Choroid plexus epithelial cell (primary cell): ENCODE measurements at regions not wholly inside any gene's neighbourhood (a gene's known extent, or its start where the extent isn't known, plus 50 kb on each side); places are given as distances from the start of the nearest gene placed in this dataset.

ENCODE experiments used
- DNase-seq: peaks from one replicate; pipeline ENCODE4 v3.0.0-alpha.2; 2010; ENCODE audit warnings: low read depth
- H3K4me3 ChIP-seq: 2 replicates; pipeline ENCODE4 v1.5.1; 2011; ENCODE audit warnings: low read depth, mild to moderate bottlenecking, control low read depth, low read length, moderate library complexity
- CTCF ChIP-seq: conservative IDR thresholded peaks from 2 replicates; pipeline ENCODE4 v1.5.1; 2011; ENCODE audit warnings: low read depth, mild to moderate bottlenecking, control low read depth, inconsistent platforms, low read length, moderate library complexity

- H3K4me3 ChIP-seq, result no peak overlapping the region
- TF ChIP-seq CTCF, result no peak
Measured at GRCh38 chr12:13897811-13898210, 83.6 kb downstream of the GRIN2B start.

GRCh38 chr12:13896063-13896626 is 85.3 kb downstream of the GRIN2B start:
- no peak for TF ChIP-seq CTCF
- no peak for DNase-seq
- H3K4me3 ChIP-seq, result no peak overlapping the region

More at GRCh38 chr12:13897811-13898210, 83.6 kb downstream of the GRIN2B start:
- DNase-seq, result no peak

- TF ChIP-seq CTCF, result no peak
- no peak overlapping the region for H3K4me3 ChIP-seq
- no peak for DNase-seq
Measured at GRCh38 chr12:13891902-13892301, 89.5 kb downstream of the GRIN2B start.

DNA sequence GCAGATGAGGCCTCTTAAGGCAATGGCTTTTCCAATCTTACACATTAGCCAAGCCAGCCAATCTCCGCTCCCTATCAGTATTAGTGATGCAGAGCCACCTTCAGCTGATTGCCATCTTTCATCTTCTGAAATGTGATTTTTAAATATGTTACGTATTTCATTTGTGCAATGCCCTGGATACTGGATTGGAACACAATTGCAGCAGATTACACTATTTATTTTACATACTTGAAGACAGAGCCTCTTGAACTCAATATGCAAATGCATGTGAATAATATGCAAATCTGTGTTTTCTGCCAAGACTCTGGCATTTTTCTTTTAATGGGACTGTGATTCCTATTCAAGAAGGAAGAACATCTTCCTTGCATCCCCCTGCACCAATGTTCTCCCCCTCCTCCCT is 90.5 kb downstream of the GRIN2B start:
- no peak for TF ChIP-seq CTCF
- no peak overlapping the region for H3K4me3 ChIP-seq
- no peak for DNase-seq

- TF ChIP-seq CTCF, result no peak
- DNase-seq, result no peak
- H3K4me3 ChIP-seq, result no peak overlapping the region
Measured at GRCh38 chr12:13887779-13888388, 93.5 kb downstream of the GRIN2B start.

- no peak for TF ChIP-seq CTCF
- no peak overlapping the region for H3K4me3 ChIP-seq
- no peak for DNase-seq
Measured at GRCh38 chr12:13882176-13882575, 99.2 kb downstream of the GRIN2B start.

DNA sequence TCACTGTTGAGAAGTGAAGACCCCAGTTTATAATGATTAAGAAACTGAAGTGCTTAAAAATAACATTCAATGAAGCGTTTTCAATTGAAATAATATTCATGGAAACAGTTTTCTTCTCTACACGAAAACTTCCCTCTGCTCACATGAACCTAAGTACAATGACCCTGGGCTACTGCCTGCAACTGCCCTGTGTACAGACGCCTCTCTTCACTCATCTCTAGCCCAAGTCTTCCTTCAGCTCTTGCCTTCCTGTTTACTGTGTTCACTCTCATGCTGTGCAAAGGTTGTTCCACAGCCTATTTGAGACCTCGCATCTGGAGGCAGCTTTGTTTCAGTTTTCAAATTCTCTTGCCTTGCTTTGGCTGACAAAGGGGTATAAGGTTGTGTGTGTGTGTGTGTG is 100.8 kb downstream of the GRIN2B start:
- DNase-seq, result no peak
- no peak for TF ChIP-seq CTCF

More for the DNA sequence above, 100.8 kb downstream of the GRIN2B start:
- H3K4me3 ChIP-seq, result no peak overlapping the region
